Erythroblast (primary cell): ENCODE measurements at regions not wholly inside any gene's neighbourhood (a gene's known extent, or its start where the extent isn't known, plus 50 kb on each side); places are given as distances from the start of the nearest gene placed in this dataset.

Source experiments
- DNase-seq, 2 experiments: peaks; one replicate each; lab custom pipeline; 2025; lab: John Stamatoyannopoulos, UW
- GATA1 ChIP-seq: IDR thresholded peaks from 2 replicates; pipeline ENCODE4 v1.6.1; 2011; ENCODE audit warnings: low read depth, mild to moderate bottlenecking, control low read depth, low read length, moderate library complexity
- POLR2A ChIP-seq: IDR thresholded peaks from 2 replicates; pipeline ENCODE4 v1.6.1; 2011; ENCODE audit warnings: mild to moderate bottlenecking, low read length

GRCh38 chr13:53778937-53779336 lies 750.3 kb downstream of the OLFM4 start:
- TF ChIP-seq GATA1 (no peak), POLR2A (no peak)
- DNase-seq, result no peak

- TF ChIP-seq GATA1, result no peak
- no peak for TF ChIP-seq POLR2A
Observed at GRCh38 chr13:53781941-53782340, 753.3 kb downstream of the OLFM4 start.

GRCh38 chr13:53782488-53782961 lies 753.9 kb downstream of the OLFM4 start:
- peak; percentile 30 to 42 for DNase-seq
- TF ChIP-seq POLR2A (no peak), GATA1 (no peak)

More at GRCh38 chr13:53781941-53782340, 753.3 kb downstream of the OLFM4 start:
- DNase-seq, result no peak

- DNase-seq, result no peak
- TF ChIP-seq GATA1 (no peak), POLR2A (no peak)
Observed at GRCh38 chr13:53783471-53783870, 754.9 kb downstream of the OLFM4 start.

- DNase-seq, result no peak
- no peak for TF ChIP-seq GATA1
- TF ChIP-seq POLR2A, result no peak
Observed at GRCh38 chr13:53788286-53788685, 759.7 kb downstream of the OLFM4 start.

GRCh38 chr13:53800011-53800410 lies 771.4 kb downstream of the OLFM4 start:
- DNase-seq, result no peak
- TF ChIP-seq POLR2A, result no peak
- no peak for TF ChIP-seq GATA1

GRCh38 chr13:53807251-53807834 lies 778.7 kb downstream of the OLFM4 start:
- no peak for DNase-seq
- TF ChIP-seq POLR2A (no peak), GATA1 (no peak)

- TF ChIP-seq GATA1 (no peak), POLR2A (no peak)
- no peak for DNase-seq
Observed at GRCh38 chr13:53821632-53822031, 793.0 kb downstream of the OLFM4 start.

GRCh38 chr13:53822136-53822535 lies 793.5 kb downstream of the OLFM4 start:
- no peak for DNase-seq
- TF ChIP-seq GATA1 (no peak), POLR2A (no peak)

- TF ChIP-seq POLR2A (no peak), GATA1 (no peak)
- DNase-seq, result no peak
Observed at GRCh38 chr13:53839461-53839860, 810.8 kb downstream of the OLFM4 start.

GRCh38 chr13:53844473-53845146 lies 816.0 kb downstream of the OLFM4 start:
- TF ChIP-seq POLR2A (no peak), GATA1 (no peak)
- DNase-seq, result no peak

- TF ChIP-seq GATA1, result no peak
- TF ChIP-seq POLR2A, result no peak
- DNase-seq, result no peak
Observed at GRCh38 chr13:53847502-53847901, 818.9 kb downstream of the OLFM4 start.

- DNase-seq, result no peak
- no peak for TF ChIP-seq GATA1
- no peak for TF ChIP-seq POLR2A
Observed at GRCh38 chr13:53848366-53848961, 819.9 kb downstream of the OLFM4 start.

- no peak for DNase-seq
- TF ChIP-seq GATA1 (no peak), POLR2A (no peak)
Observed at GRCh38 chr13:53854321-53854720, 825.7 kb downstream of the OLFM4 start.

- no peak for DNase-seq
- TF ChIP-seq POLR2A (no peak), GATA1 (no peak)
Observed at GRCh38 chr13:53856573-53857195, 828.1 kb downstream of the OLFM4 start.
